GM12864 (cell line): ENCODE measurements at regions not wholly inside any gene's neighbourhood (a gene's known extent, or its start where the extent isn't known, plus 50 kb on each side); places are given as distances from the start of the nearest gene placed in this dataset.

ENCODE experiments used
- DNase-seq: peaks from one replicate; pipeline ENCODE4 v3.0.0-alpha.2; 2011; ENCODE audit warnings: low read depth
- H3K4me3 ChIP-seq: 2 replicates; pipeline ENCODE4 v1.5.1; 2011; ENCODE audit warnings: mild to moderate bottlenecking, low read depth, low read length, control low read depth
- TF ChIP-seq, protein P1 (sequence below): IDR thresholded peaks from 2 replicates; pipeline ENCODE4 v1.5.1; 2011; ENCODE audit warnings: low read depth, mild to moderate bottlenecking, moderate library complexity, low read length, control low read depth, inconsistent platforms; ENCODE audit errors: missing control alignments

- TF ChIP-seq, protein P1, sequence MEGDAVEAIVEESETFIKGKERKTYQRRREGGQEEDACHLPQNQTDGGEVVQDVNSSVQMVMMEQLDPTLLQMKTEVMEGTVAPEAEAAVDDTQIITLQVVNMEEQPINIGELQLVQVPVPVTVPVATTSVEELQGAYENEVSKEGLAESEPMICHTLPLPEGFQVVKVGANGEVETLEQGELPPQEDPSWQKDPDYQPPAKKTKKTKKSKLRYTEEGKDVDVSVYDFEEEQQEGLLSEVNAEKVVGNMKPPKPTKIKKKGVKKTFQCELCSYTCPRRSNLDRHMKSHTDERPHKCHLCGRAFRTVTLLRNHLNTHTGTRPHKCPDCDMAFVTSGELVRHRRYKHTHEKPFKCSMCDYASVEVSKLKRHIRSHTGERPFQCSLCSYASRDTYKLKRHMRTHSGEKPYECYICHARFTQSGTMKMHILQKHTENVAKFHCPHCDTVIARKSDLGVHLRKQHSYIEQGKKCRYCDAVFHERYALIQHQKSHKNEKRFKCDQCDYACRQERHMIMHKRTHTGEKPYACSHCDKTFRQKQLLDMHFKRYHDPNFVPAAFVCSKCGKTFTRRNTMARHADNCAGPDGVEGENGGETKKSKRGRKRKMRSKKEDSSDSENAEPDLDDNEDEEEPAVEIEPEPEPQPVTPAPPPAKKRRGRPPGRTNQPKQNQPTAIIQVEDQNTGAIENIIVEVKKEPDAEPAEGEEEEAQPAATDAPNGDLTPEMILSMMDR: no peak
- no peak for DNase-seq
- no peak overlapping the region for H3K4me3 ChIP-seq
Observed at GRCh38 chr12:58204071-58204470, 262.7 kb downstream of the ATP23 start.

DNA sequence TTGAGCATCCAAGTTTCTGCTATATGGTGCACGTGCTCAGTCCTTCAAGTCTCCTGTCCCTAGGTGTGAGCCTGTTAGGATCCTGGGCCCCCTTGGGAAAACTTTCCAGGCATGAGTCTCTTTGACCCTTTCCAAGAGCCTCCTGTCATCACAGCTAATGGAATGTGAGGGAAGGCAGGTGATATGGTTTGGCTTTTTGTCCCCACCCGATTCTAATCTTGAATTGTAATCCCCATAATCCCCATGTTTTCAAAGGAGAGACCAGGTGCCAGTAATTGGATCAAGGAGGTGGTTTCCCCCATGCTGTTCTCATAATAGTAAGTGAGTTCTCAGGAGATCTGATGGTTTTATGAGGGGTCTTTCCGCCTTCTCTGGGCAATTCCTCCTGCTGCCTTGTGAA, 265.5 kb downstream of the ATP23 start:
- H3K4me3 ChIP-seq: no peak overlapping the region
- TF ChIP-seq, protein P1: no peak
- DNase-seq: no peak

DNA sequence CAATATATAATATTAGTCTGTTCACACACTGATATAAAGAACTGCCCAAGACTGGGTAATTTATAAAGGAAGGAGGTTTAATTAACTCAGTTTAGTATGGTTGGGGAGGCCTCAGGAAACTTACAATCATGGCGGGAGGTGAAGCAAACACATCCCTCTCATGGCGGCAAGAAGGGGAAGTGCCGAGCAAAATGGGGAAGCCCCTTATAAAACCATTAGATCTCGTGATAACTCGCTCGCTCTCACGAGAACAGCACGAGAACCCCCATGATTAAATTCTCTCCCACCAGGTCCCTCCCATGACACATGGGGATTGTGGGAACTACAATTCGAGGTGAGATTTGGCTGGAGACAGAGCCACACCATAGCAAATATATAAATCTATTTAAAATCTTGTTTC, 269.8 kb downstream of the ATP23 start:
- no peak for DNase-seq
- H3K4me3 ChIP-seq: no peak overlapping the region
- TF ChIP-seq, protein P1: no peak

DNA sequence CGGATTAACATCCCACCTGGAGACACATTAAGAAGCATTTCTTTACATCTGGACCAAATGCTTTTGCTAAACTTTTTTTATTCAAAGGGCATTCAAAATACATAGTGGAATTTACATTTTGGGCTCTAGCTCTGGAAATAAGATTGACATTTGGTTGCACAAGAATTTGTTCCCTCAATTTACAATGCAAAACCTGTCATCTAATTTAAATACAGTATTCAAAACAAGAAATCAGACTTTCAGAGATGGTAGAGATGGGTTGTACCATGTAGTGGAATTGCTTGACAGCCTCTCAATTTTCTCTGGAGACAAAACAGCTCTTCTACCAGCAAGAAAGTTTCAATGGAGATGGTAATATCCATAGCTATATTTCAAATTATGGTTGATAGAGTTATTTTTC, 275.8 kb downstream of the ATP23 start:
- DNase-seq: no peak
- H3K4me3 ChIP-seq: no peak overlapping the region
- TF ChIP-seq, protein P1: no peak

DNA sequence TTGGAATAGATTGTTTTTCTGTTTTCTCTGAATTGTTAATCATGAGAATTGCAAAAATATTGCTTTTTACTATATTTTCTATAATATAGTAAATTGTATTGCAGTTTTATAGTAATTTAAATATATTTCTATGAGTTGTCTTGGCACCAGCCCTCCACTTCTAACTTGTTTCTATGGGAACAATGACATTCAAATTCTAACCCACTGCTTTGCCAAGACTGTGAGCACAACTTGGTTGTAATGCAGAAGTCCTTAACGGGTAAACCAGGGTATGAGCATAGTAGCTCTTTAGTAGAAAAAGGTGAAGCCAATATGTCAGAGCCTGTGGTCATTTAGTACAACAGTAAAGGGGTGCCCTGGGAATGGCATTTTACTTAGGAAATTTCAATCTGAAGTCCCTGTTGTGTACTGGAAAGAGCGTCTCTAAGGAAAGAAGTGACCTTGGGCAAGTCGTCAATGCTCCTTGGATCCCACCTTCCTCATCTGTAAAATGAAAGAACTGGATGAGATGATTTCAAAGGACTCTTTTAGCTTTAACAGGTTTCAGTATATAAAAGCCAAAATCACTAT, 283.3 kb downstream of the ATP23 start:
- H3K4me3 ChIP-seq: no peak overlapping the region
- TF ChIP-seq, protein P1: no peak
- no peak for DNase-seq

GRCh38 chr12:58225203-58225877, 284.0 kb downstream of the ATP23 start:
- no peak for DNase-seq
- H3K4me3 ChIP-seq: no peak overlapping the region
- TF ChIP-seq, protein P1: no peak

GRCh38 chr12:58233886-58234285, 292.5 kb downstream of the ATP23 start:
- no peak for DNase-seq
- H3K4me3 ChIP-seq: no peak overlapping the region
- TF ChIP-seq, protein P1: no peak
